Activated CD8-positive, alpha-beta memory T cell treated with anti-CD3 and anti-CD28 coated beads, Interleukin-2, amount 50 U/mL, for 48 hours (primary cell): ENCODE measurements at regions not wholly inside any gene's neighbourhood (a gene's known extent, or its start where the extent isn't known, plus 50 kb on each side); places are given as distances from the start of the nearest gene placed in this dataset.

Experiments
- DNase-seq: peaks from one replicate; pipeline ENCODE4 v3.0.0-alpha.2; 2020

- DNase-seq: no peak
These were observed 69.4 kb upstream of the ARHGAP28 start for GRCh38 chr18:6659963-6660725.

- no peak for DNase-seq
These were observed 67.7 kb upstream of the ARHGAP28 start for GRCh38 chr18:6661692-6662415.

GRCh38 chr18:6666012-6666685 lies 63.4 kb upstream of the ARHGAP28 start:
- DNase-seq: no peak

GRCh38 chr18:6668836-6669235 lies 60.7 kb upstream of the ARHGAP28 start:
- DNase-seq: no peak

GRCh38 chr18:6672821-6673308 lies 56.7 kb upstream of the ARHGAP28 start:
- no peak for DNase-seq

- no peak for DNase-seq
These were observed 52.4 kb upstream of the ARHGAP28 start for GRCh38 chr18:6677086-6677485.

- DNase-seq: no peak
These were observed 50.3 kb upstream of the ARHGAP28 start for GRCh38 chr18:6679201-6679600.
